HepG2 (cell line): ENCODE measurements at regions not wholly inside any gene's neighbourhood (a gene's known extent, or its start where the extent isn't known, plus 50 kb on each side); places are given as distances from the start of the nearest gene placed in this dataset.

Experiments used
- CREM ChIP-seq, 2 experiments: sonication (generic) in 1 of 2; formaldehyde crosslinking in 1 of 2; IDR thresholded peaks; 2 replicates each; pipeline versions ENCODE4 v1.4.0 to v1.6.1; 2016 to 2020; ENCODE audit warnings: antibody characterized with exemption in 1 of 2, mild to moderate bottlenecking in 1 of 2, missing genetic modification reagents in 1 of 2
- HNRNPUL1 ChIP-seq: fragments of 200-400 bp; formaldehyde crosslinking; IDR thresholded peaks from 2 replicates; pipeline ENCODE4 v1.6.1; 2017; ENCODE audit warnings: low read depth, mild to moderate bottlenecking, low read length, moderate library complexity
- MYNN ChIP-seq: sonication (generic); formaldehyde crosslinking; IDR thresholded peaks from 2 replicates; pipeline ENCODE4 v1.4.0; 2020; ENCODE audit warnings: mild to moderate bottlenecking, low read depth, missing genetic modification reagents
- PAF1 ChIP-seq: IDR thresholded peaks from 2 replicates; pipeline ENCODE4 v1.6.1; 2016; ENCODE audit warnings: missing genetic modification reagents, missing compliant biosample characterization
- PHF5A ChIP-seq: IDR thresholded peaks from one replicate; pipeline ENCODE4 v1.6.1; 2018; ENCODE audit warnings: low read depth, missing genetic modification reagents; ENCODE audit not compliant: unreplicated experiment
- PLSCR1 ChIP-seq: sonication (generic); formaldehyde crosslinking; IDR thresholded peaks from 2 replicates; pipeline ENCODE4 v1.5.0; 2020; ENCODE audit warnings: missing genetic modification reagents, mild to moderate bottlenecking, borderline replicate concordance
- PREB ChIP-seq: sonication (generic); formaldehyde crosslinking; IDR thresholded peaks from 2 replicates; pipeline ENCODE4 v1.4.0; 2020; ENCODE audit warnings: missing genetic modification reagents
- RNF219 ChIP-seq: sonication (generic); formaldehyde crosslinking; IDR thresholded peaks from 2 replicates; pipeline ENCODE4 v1.5.0; 2020; ENCODE audit warnings: mild to moderate bottlenecking, missing genetic modification reagents
- SALL1 ChIP-seq: sonication (generic); formaldehyde crosslinking; IDR thresholded peaks from 2 replicates; pipeline ENCODE4 v1.8.0; 2022; ENCODE audit warnings: mild to moderate bottlenecking, missing genetic modification reagents
- ZNF687 ChIP-seq: sonication (generic); formaldehyde crosslinking; IDR thresholded peaks from 2 replicates; pipeline ENCODE4 v1.5.1; 2020; ENCODE audit warnings: mild to moderate bottlenecking, missing genetic modification reagents, moderate library complexity
- ZNF7 ChIP-seq: IDR thresholded peaks from 2 replicates; pipeline ENCODE4 v1.6.1; 2016; ENCODE audit warnings: missing biosample characterization, missing genetic modification reagents

- no peak for TF ChIP-seq RNF219 (CRISPR knock-in tag)
- no peak for TF ChIP-seq ZNF7 (CRISPR knock-in tag)
- TF ChIP-seq CREM (IDR thresholded peaks at IDR 0.05) = no peak
- no peak for TF ChIP-seq CREM (CRISPR knock-in tag; IDR thresholded peaks at IDR 0.05)
- TF ChIP-seq PAF1 = no peak
- no peak for TF ChIP-seq MYNN (CRISPR knock-in tag)
- TF ChIP-seq PHF5A (CRISPR knock-in tag) = no peak
- TF ChIP-seq HNRNPUL1 = no peak
- no peak for TF ChIP-seq ZNF687
- no peak for TF ChIP-seq PREB (CRISPR knock-in tag)
- no peak for TF ChIP-seq SALL1
- TF ChIP-seq PLSCR1 (CRISPR knock-in tag) = no peak
These were observed 94.0 kb upstream of the ATP8A1 start (continued) for GRCh38 chr4:42750856-42751255.
